NCI-H1105 treated with DMSO at 0.1 percent for 48 hours (cell line): ENCODE measurements at regions not wholly inside any gene's neighbourhood (a gene's known extent, or its start where the extent isn't known, plus 50 kb on each side); places are given as distances from the start of the nearest gene placed in this dataset.

Source experiments
- DNase-seq: peaks from one replicate; lab custom pipeline; 2025; lab: John Stamatoyannopoulos, UW

DNA sequence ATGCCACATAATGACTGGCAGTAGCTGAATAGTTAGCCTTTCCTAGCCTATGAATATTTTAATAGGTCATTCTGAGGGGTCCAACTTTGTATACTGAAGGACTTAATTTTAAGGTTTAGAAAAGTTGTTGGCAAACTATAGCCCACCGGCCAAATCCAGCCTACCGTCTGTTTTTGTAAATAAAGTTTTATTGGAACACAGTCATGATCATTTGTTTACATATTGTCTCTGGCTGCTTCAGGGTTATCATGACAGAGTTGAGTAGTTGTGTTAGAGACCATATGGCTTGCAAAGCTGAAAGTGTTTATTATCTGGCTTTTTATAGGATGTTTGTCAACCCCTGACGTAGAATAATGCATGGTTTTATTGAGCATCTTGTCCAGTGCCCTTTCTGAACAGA is 73.4 kb downstream of the NTMT2 start:
- no peak for DNase-seq

- no peak for DNase-seq
Measured at GRCh38 chr1:170221031-170221430, 75.3 kb downstream of the NTMT2 start.

DNA sequence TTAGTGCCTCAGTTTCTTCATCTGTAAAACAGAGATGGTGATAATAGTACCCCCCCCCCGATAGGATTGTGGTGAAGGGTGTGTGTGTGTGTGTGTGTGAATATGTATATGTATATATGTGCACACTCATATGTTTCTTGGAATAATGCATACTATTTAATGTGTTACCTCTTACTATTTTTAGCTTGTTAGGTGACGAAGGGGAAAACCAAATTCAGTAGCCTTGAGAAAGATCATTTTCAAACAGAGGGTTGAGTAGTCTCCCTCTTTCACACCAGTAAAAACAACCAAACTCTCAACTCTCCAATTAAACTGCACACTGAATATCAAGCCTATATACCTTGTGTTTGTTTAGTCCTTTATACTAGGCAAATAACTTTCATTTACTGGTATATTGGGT is 75.7 kb downstream of the NTMT2 start:
- no peak for DNase-seq

DNA sequence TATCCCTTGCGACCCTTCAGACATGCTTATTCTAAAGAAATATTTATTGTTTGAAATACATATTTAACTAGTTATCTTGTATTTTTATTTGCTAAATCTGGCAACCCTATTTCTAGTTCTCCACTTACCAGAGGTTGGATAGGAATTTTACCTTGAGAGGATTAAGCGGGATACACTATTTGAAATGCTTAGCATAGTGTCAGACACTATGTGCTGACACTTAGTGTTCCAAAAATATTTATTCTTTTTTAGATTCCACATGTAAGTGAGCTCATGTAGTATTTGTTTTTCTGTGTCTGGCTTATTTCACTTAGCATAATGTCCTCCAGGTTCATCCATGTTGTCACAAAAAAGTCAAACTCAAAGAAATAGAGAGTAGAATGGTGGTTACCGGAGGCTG is 78.7 kb downstream of the NTMT2 start:
- no peak for DNase-seq

- DNase-seq: no peak
Measured at GRCh38 chr1:170225781-170226530, 80.2 kb downstream of the NTMT2 start.

- no peak for DNase-seq
Measured at GRCh38 chr1:170226767-170227166, 81.0 kb downstream of the NTMT2 start.

- no peak for DNase-seq
Measured at GRCh38 chr1:170230323-170230722, 84.6 kb downstream of the NTMT2 start.

GRCh38 chr1:170231662-170232061 is 85.9 kb downstream of the NTMT2 start:
- DNase-seq: no peak

DNA sequence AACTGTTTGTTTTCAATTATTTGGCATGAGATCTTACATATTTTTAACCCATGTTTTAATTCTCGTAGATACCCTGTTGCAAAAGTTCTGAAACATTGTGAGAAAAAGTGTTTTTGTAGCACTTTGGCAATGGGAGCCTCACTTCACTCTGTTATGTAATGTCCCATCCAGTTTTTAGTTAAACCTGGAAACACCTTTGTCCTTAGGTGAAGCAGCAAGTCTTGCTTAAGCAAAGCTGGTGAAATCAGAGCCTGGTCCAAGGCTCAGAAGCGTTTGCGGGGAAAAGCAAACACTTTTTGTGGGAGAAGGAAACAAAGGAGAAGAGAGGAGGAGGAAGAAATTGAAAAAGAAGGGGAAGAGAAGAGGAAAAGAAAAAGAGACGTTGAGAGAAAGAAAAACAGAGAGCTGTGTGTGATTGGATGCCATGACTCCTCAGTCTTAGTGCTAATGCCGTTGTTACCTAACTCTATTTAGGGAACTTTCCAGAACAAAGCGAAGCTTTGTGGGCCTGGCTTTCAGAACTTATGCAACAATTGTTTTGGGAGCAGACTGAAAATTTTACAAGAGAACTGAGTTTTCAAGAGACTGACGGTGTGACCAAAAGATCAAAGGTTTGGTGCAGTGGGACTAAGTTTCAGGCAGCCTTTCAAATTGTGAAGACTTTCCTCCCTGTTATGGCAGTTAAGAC is 93.1 kb downstream of the NTMT2 start:
- no peak for DNase-seq

DNA sequence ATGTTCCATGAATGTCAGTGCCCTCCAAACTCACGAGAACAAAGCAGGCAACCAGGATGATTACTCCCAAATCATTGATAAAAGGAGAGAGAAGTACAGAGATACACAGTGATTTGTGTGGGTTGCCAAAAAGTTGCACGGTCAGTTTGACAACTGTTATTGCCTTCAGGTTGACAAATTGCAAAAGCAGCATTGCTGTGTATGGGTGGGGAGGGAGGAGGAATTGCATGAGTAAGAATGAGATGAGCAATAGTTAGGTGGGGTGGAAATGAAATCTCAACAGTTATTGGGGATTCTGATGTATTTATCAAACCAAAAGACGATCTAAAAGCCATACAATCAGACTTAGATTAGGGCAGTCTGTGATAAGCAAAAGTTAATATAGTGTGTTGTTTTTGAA is 93.7 kb downstream of the NTMT2 start:
- DNase-seq: no peak

GRCh38 chr1:170240409-170240808 is 94.7 kb downstream of the NTMT2 start:
- no peak for DNase-seq

- no peak for DNase-seq
Measured at GRCh38 chr1:170241266-170241851, 95.6 kb downstream of the NTMT2 start.

- DNase-seq: no peak
Measured at GRCh38 chr1:170247751-170248521, 102.2 kb downstream of the NTMT2 start.

- no peak for DNase-seq
Measured at GRCh38 chr1:170250531-170251276, 104.9 kb downstream of the NTMT2 start.

DNA sequence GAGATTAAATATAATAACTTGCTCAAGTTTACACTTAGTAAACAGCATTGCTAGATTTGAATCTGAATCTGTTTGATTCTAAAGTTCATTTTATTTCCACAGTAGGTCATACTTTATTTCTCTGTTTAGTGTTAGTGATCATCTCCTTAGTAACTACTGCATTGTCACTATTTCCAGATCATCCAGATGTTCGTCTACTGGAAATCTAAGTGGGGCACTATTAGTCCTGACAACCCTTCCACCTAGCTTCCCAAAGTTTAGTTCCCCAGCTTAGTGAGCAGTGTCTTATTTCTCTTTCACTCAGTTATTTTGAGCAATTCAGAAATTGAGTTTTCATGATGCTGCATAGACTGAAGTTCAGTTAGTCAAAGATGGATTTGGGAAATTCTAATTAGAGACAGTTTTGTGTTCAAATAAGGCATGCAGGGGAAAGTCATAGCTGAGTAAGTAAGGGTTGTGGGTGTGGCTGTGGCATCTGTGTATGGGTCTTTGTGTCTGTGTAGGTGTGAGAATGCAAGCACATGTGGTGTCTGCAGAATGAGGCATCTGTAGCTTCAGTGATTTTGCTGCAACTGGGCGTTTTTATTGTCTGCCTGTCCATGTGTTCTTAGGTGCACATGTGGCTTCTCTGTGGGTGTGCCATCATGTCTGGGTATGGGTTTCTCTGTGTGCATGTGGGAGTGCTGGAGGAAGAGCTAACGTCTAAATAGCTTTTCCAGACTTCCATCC is 107.3 kb downstream of the NTMT2 start:
- DNase-seq: no peak

DNA sequence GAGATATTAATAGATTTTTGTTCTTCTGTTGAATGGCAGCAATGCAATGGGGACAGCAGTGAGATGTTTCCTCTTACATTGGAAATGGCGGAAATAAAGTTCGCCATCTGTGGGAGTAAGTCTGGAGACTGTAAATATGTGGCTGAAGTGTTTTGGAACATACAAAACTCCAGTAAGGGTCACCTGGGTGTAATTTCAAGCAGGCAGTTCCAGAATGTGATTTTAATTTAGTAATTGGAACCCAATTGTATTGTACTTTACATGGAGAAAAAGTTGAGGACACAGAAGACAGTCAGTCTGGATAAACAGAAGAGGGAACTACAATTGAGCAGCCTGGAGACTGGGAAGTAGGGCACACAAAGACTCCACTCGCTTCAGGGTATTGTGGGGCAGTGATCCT is 108.6 kb downstream of the NTMT2 start:
- DNase-seq: no peak

DNA sequence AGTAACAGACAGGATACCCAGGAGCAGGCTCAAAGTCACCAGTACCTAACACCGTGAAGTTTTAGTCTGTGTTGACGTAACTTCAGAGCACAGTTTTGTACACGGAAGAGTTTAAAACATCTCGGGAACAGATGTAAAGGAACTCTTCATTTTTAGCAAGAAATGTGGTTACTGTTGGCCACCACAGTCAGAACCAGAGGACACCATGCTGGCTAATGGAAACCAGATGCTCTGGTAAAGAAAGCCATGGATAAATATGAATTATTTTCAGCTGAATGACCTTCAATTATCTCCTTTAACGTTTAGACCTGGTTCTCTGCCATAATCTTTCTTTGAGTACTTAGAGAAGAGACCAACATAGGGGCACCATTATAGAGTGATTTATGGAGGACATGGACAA is 115.9 kb downstream of the NTMT2 start:
- no peak for DNase-seq

DNA sequence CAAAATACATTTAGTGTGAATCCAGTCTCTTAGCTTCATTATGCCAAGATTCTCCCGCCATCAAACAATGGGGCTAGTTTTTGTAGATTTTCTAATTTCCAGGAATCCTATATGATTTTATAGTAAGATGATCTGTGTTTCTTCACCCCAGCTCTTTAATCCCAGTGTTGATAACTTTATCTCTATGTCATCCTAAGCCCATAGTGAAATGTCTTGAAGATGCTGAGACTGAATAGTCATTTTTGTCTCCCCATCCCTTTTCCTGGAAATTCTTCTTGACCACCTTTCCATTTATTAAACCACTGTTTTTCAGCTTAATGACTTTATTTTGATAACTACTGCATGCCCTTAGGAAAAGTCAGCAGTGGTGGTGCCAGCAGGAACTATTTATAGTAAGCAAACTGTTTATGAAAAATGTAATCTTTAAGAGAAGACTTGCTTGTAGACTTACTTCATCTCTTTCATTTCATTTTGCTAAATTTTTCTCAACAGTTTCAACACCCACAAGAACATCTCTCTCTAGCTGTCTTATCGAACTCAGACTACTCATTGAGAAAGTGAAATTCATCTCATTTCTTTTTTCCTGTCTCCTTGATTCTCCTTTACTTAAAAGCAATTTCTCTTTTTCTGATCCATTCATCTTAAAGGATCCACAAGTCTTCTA is 116.6 kb downstream of the NTMT2 start:
- no peak for DNase-seq

DNA sequence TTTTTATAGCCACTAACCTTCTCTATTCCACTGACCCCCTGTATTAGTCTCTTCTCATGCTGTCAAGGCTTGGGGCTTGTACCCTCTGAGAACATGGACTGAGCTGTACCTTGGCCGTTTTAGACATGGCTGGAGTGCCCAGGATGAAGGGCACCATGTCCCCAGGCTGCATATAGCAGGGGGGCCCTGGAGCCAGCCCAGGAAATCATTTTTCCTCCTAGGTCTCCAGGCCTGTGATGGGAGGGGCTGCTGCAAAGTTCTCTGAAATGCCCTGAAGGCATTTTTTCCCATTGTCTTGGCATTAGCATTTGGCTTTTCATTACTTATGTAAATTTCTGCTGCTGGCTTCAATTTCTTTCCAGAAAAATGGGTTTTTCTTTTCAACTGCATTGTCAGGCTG is 119.5 kb downstream of the NTMT2 start:
- DNase-seq: no peak

- no peak for DNase-seq
Measured at GRCh38 chr1:170267317-170267716, 121.6 kb downstream of the NTMT2 start.
